ENCODE measurements at regions not wholly inside any gene's neighbourhood (a gene's known extent, or its start where the extent isn't known, plus 50 kb on each side); places are given as distances from the start of the nearest gene placed in this dataset.

DNA sequence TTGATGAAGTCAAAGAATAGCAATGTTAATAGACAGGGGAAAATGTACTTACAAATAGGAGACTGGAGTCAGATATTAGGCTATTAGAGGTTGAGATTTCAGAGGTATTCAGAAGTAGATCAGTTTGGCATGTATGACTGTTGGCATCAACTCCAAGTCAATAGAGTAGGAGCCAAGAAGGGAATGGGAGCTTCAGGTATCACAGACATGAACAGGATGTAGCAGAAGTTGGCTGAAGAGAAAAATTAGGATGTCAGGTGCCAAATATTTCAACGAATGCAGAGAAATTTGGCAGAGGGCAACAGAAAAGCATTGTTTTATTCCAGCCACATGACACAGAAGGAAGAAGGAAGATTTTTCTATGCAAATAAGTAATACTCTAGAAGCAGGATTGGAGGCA, 69.7 kb downstream of the GLYATL1 start:
- no CpG with 5 or more reads among the region's 1 CpG for WGBS (ENCODE audit: extremely low coverage, insufficient coverage, insufficient read length)
- no peaks in the 10 kb centered on the region for H3K27me3 ChIP-seq (ENCODE audit: insufficient read depth, low read length)

DNA sequence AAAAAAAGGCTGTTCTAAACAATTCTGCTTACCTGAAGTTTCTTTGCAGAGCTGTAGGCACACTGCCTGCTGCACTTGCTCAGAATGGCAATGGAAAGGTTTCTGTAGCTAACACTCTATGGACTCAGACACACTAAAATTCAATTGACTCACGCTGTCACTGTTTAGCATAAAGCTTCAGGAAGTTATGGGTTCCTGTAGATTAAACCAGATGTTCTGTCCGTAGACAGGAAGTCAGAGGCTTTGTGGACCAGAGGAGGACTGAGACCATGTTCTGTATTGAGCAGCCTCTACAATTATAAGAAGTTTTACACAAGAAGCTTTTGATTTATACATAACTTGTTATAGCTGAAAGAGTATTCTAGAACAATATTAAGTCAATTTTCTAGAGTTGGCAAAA, 70.4 kb downstream of the GLYATL1 start:
- no peaks in the 10 kb centered on the region for H3K79me2 ChIP-seq (ENCODE audit: control insufficient read depth, insufficient read depth, low read length, poor library complexity)
- WGBS (ENCODE audit: extremely low coverage, insufficient coverage, insufficient read length): no CpG with 5 or more reads among the region's 2 CpGs
- DNase-seq: no peak
- H2AK5ac ChIP-seq (ENCODE audit: low read length): no peak overlapping the region
- H3K23ac ChIP-seq (ENCODE audit: low read length): no peak overlapping the region
- H3K27ac ChIP-seq (ENCODE audit: low read depth, low read length): no peak overlapping the region
- H3K4me1 ChIP-seq (ENCODE audit: control insufficient read depth in 1 of 2, insufficient read depth in 2 of 2, low read length in 2 of 2): no peaks in the 10 kb centered on the region
- H3K18ac ChIP-seq (ENCODE audit: low read length): no peak overlapping the region
- no peaks in the 10 kb centered on the region for H3K9me3 ChIP-seq (ENCODE audit: insufficient read depth, low read depth, low read length)
- no peak overlapping the region for H3K4ac ChIP-seq (ENCODE audit: low read depth, low read length)
- no peaks in the 10 kb centered on the region for H3K79me1 ChIP-seq (ENCODE audit: low read length)
- H3K4me2 ChIP-seq (ENCODE audit: low read length): no peak overlapping the region
- H3K27me3 ChIP-seq (ENCODE audit: insufficient read depth, low read length): no peaks in the 10 kb centered on the region
- H4K8ac ChIP-seq (ENCODE audit: low read depth, low read length): no peak overlapping the region
- no peak overlapping the region for H2BK120ac ChIP-seq (ENCODE audit: insufficient read depth, low read length, poor library complexity)
- no peak overlapping the region for H3K4me3 ChIP-seq (ENCODE audit: low read depth, low read length)
- no peak overlapping the region for H3K14ac ChIP-seq (ENCODE audit: low read length)
- H4K12ac ChIP-seq (ENCODE audit: low read depth, low read length): no peak overlapping the region
- H3K36me3 ChIP-seq (ENCODE audit: control insufficient read depth in 1 of 2, insufficient read depth in 2 of 2, low read length in 2 of 2): no peaks in the 10 kb centered on the region
- no peak overlapping the region for H4K91ac ChIP-seq (ENCODE audit: low read depth, low read length)
- H2BK5ac ChIP-seq (ENCODE audit: low read depth, low read length, poor library complexity): no peak overlapping the region
- no peak overlapping the region for H2AFZ ChIP-seq (ENCODE audit: insufficient read depth, low read length, poor library complexity)
- no peak overlapping the region for H2BK12ac ChIP-seq (ENCODE audit: low read length)
- H3K9ac ChIP-seq (ENCODE audit: low read length): no peak overlapping the region

More for the DNA sequence above, 69.7 kb downstream of the GLYATL1 start:
- Histone ChIP-seq H3K14ac (ENCODE audit: low read length) (no peak overlapping the region), H3K9me3 (ENCODE audit: insufficient read depth, low read depth, low read length) (no peaks in the 10 kb centered on the region), H4K8ac (ENCODE audit: low read depth, low read length) (no peak overlapping the region), H3K27ac (ENCODE audit: low read depth, low read length) (no peak overlapping the region), H3K79me1 (ENCODE audit: low read length) (no peaks in the 10 kb centered on the region), H3K4me2 (ENCODE audit: low read length) (no peak overlapping the region), H3K36me3 (ENCODE audit: control insufficient read depth in 1 of 2, insufficient read depth in 2 of 2, low read length in 2 of 2) (no peaks in the 10 kb centered on the region), H4K91ac (ENCODE audit: low read depth, low read length) (no peak overlapping the region), H3K4ac (ENCODE audit: low read depth, low read length) (no peak overlapping the region), H4K12ac (ENCODE audit: low read depth, low read length) (no peak overlapping the region), H3K18ac (ENCODE audit: low read length) (no peak overlapping the region), H3K4me3 (ENCODE audit: low read depth, low read length) (no peak overlapping the region), H2BK120ac (ENCODE audit: insufficient read depth, low read length, poor library complexity) (no peak overlapping the region), H2BK12ac (ENCODE audit: low read length) (no peak overlapping the region), H2AK5ac (ENCODE audit: low read length) (no peak overlapping the region), H2AFZ (ENCODE audit: insufficient read depth, low read length, poor library complexity) (no peak overlapping the region), H3K79me2 (ENCODE audit: control insufficient read depth, insufficient read depth, low read length, poor library complexity) (no peaks in the 10 kb centered on the region), H3K4me1 (ENCODE audit: control insufficient read depth in 1 of 2, insufficient read depth in 2 of 2, low read length in 2 of 2) (no peaks in the 10 kb centered on the region), H3K23ac (ENCODE audit: low read length) (no peak overlapping the region), H2BK5ac (ENCODE audit: low read depth, low read length, poor library complexity) (no peak overlapping the region), H3K9ac (ENCODE audit: low read length) (no peak overlapping the region)
- no peak for DNase-seq

DNA sequence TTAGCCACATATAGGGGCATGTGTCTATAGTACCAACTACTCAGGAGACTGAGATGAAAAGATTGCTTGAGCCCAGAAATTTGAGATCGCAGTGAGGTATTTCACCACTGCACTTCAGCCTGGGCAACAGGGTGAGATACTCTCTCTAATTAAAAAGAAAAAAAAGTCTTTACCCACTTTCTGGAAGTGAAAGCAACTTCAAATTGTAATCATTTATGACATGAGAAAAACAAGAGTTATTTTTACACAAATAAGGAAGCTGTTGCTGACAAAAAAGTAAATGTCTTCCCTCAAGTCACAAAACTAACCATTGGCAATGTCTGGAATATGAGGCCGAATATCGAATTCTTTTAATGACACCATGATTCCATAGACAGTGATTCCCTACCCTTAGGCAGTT, 71.4 kb downstream of the GLYATL1 start:
- H3K9me3 ChIP-seq (ENCODE audit: insufficient read depth, low read depth, low read length): no peaks in the 10 kb centered on the region
- H3K27me3 ChIP-seq (ENCODE audit: insufficient read depth, low read length): no peaks in the 10 kb centered on the region
- H2AK5ac ChIP-seq (ENCODE audit: low read length): no peak overlapping the region
- no CpG with 5 or more reads among the region's 3 CpGs for WGBS (ENCODE audit: extremely low coverage, insufficient coverage, insufficient read length)
- no peak overlapping the region for H3K23ac ChIP-seq (ENCODE audit: low read length)
- H3K4me1 ChIP-seq (ENCODE audit: control insufficient read depth in 1 of 2, insufficient read depth in 2 of 2, low read length in 2 of 2): no peaks in the 10 kb centered on the region
- no peak overlapping the region for H3K4ac ChIP-seq (ENCODE audit: low read depth, low read length)
- DNase-seq: no peak
- no peak overlapping the region for H4K8ac ChIP-seq (ENCODE audit: low read depth, low read length)
- no peak overlapping the region for H4K91ac ChIP-seq (ENCODE audit: low read depth, low read length)
- no peak overlapping the region for H4K12ac ChIP-seq (ENCODE audit: low read depth, low read length)
- H3K79me1 ChIP-seq (ENCODE audit: low read length): no peaks in the 10 kb centered on the region
- no peak overlapping the region for H2BK12ac ChIP-seq (ENCODE audit: low read length)
- no peaks in the 10 kb centered on the region for H3K36me3 ChIP-seq (ENCODE audit: control insufficient read depth in 1 of 2, insufficient read depth in 2 of 2, low read length in 2 of 2)
- no peak overlapping the region for H2AFZ ChIP-seq (ENCODE audit: insufficient read depth, low read length, poor library complexity)
- no peak overlapping the region for H3K9ac ChIP-seq (ENCODE audit: low read length)
- H2BK5ac ChIP-seq (ENCODE audit: low read depth, low read length, poor library complexity): no peak overlapping the region
- H3K27ac ChIP-seq (ENCODE audit: low read depth, low read length): no peak overlapping the region
- H3K4me2 ChIP-seq (ENCODE audit: low read length): no peak overlapping the region
- no peak overlapping the region for H3K4me3 ChIP-seq (ENCODE audit: low read depth, low read length)
- no peak overlapping the region for H3K14ac ChIP-seq (ENCODE audit: low read length)
- H3K79me2 ChIP-seq (ENCODE audit: control insufficient read depth, insufficient read depth, low read length, poor library complexity): no peaks in the 10 kb centered on the region
- H2BK120ac ChIP-seq (ENCODE audit: insufficient read depth, low read length, poor library complexity): no peak overlapping the region
- H3K18ac ChIP-seq (ENCODE audit: low read length): no peak overlapping the region

DNA sequence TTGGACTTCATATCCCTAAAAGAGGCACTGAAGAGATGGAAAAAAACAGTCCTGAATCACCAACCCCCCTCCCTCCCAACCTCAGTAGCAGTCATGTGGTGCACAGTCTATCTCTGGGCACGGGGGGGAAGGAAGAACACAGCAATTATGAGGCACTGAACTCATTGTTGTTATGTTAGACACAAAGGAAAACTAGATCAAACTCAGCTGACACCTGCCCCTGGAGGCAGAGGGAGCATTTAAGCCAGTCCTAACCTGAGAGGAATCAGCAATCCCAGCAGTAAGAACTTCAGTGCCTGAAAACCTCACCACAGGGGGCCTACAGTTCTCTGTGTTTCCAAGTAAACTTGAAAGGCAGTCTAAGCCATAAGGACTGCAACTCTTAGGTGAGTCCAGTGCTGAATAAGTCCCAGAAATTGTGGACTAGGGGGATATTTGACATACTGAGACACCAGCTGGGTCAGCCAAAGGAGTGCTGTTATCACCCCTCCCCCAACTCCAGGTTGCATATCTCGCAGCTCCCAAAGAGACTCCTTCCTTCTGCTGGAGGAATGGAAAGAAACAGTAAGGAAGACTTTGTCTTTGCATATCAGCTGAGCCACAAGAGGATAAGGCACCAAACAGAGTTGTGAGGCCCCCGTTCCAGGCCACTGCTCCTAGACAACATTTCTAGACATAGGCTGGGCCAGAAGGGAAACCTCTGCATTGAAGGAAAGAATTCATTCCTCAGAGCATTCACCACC, 72.5 kb downstream of the GLYATL1 start:
- no peaks in the 10 kb centered on the region for H3K79me2 ChIP-seq (ENCODE audit: control insufficient read depth, insufficient read depth, low read length, poor library complexity)
- H4K8ac ChIP-seq (ENCODE audit: low read depth, low read length): no peak overlapping the region
- no peaks in the 10 kb centered on the region for H3K9me3 ChIP-seq (ENCODE audit: insufficient read depth, low read depth, low read length)
- H2BK12ac ChIP-seq (ENCODE audit: low read length): no peak overlapping the region
- H2BK120ac ChIP-seq (ENCODE audit: insufficient read depth, low read length, poor library complexity): no peak overlapping the region
- H3K14ac ChIP-seq (ENCODE audit: low read length): no peak overlapping the region
- H2BK5ac ChIP-seq (ENCODE audit: low read depth, low read length, poor library complexity): no peak overlapping the region
- DNase-seq: no peak
- no peak overlapping the region for H3K18ac ChIP-seq (ENCODE audit: low read length)
- no peak overlapping the region for H3K4me2 ChIP-seq (ENCODE audit: low read length)
- H2AK5ac ChIP-seq (ENCODE audit: low read length): no peak overlapping the region
- no peaks in the 10 kb centered on the region for H3K79me1 ChIP-seq (ENCODE audit: low read length)
- H3K27ac ChIP-seq (ENCODE audit: low read depth, low read length): no peak overlapping the region
- H3K4ac ChIP-seq (ENCODE audit: low read depth, low read length): no peak overlapping the region
- no peak overlapping the region for H2AFZ ChIP-seq (ENCODE audit: insufficient read depth, low read length, poor library complexity)
- no peak overlapping the region for H3K9ac ChIP-seq (ENCODE audit: low read length)
- no peaks in the 10 kb centered on the region for H3K27me3 ChIP-seq (ENCODE audit: insufficient read depth, low read length)
- no peak overlapping the region for H4K12ac ChIP-seq (ENCODE audit: low read depth, low read length)
- no peak overlapping the region for H3K23ac ChIP-seq (ENCODE audit: low read length)
- no peaks in the 10 kb centered on the region for H3K36me3 ChIP-seq (ENCODE audit: control insufficient read depth in 1 of 2, insufficient read depth in 2 of 2, low read length in 2 of 2)
- no CpG with 5 or more reads among the region's 3 CpGs for WGBS (ENCODE audit: extremely low coverage, insufficient coverage, insufficient read length)
- no peak overlapping the region for H3K4me3 ChIP-seq (ENCODE audit: low read depth, low read length)
- H3K4me1 ChIP-seq (ENCODE audit: control insufficient read depth in 1 of 2, insufficient read depth in 2 of 2, low read length in 2 of 2): no peaks in the 10 kb centered on the region
- no peak overlapping the region for H4K91ac ChIP-seq (ENCODE audit: low read depth, low read length)
